ENCODE measurements at regions not wholly inside any gene's neighbourhood (a gene's known extent, or its start where the extent isn't known, plus 50 kb on each side); places are given as distances from the start of the nearest gene placed in this dataset.

GRCh38 chr5:57066924-57067596 is 106.8 kb upstream of the GPBP1 start:
- no peaks in the 10 kb centered on the region for H3K36me3 ChIP-seq (ENCODE audit: insufficient read depth, low read length)
- no peak for DNase-seq
- H3K9me3 ChIP-seq (ENCODE audit: control insufficient read depth in 1 of 2, insufficient read depth in 1 of 2, low read length in 2 of 2), result peaks cover 5 to 6% of the 10 kb centered on the region in 2 experiments
- H3K4me3 Mint-ChIP-seq, result no peak overlapping the region
- POLR2A ChIA-PET, result no interaction called here
- no peak for TF ChIP-seq CTCF (IDR thresholded peaks at IDR 0.05)
- H3K27me3 ChIP-seq (ENCODE audit: control insufficient read depth in 1 of 2, insufficient read depth in 2 of 2, low read length in 2 of 2), result no peaks in the 10 kb centered on the region
- CTCF ChIA-PET, result interaction anchor here (0.6 kb wide), 1 partner anchor 58 kb away, joined by 4 read pairs; no protein-coding TSS in a partner anchor
- H3K27me3 Mint-ChIP-seq, result peaks cover 7% of the 10 kb centered on the region
- H3K9me3 Mint-ChIP-seq, result peaks cover 11% of the 10 kb centered on the region
- no peaks in the 10 kb centered on the region for H3K36me3 Mint-ChIP-seq (ENCODE audit: low read depth)
- H3K4me1 Mint-ChIP-seq (ENCODE audit: low read depth), result no peaks in the 10 kb centered on the region
- H3K27ac Mint-ChIP-seq, result no peak overlapping the region
- no peaks in the 10 kb centered on the region for H3K4me1 ChIP-seq (ENCODE audit: insufficient read depth, low read length)
- intact Hi-C loops (cut with DNase I, micrococcal nuclease), result no loop called here
- H3K4me3 ChIP-seq (ENCODE audit: low read length), result no peak overlapping the region
- no peak overlapping the region for H3K27ac ChIP-seq (ENCODE audit: low read depth in 1 of 2, low read length in 2 of 2)
- ATAC-seq (ENCODE audit: poor library complexity), result no peak

GRCh38 chr5:57067597-57067924 is 106.3 kb upstream of the GPBP1 start:
- POLR2A ChIA-PET, result no interaction called here

GRCh38 chr5:57069115-57069835 is 104.6 kb upstream of the GPBP1 start:
- Histone ChIP-seq H3K4me3 (ENCODE audit: low read length) (no peak overlapping the region), H3K27me3 (ENCODE audit: control insufficient read depth in 1 of 2, insufficient read depth in 2 of 2, low read length in 2 of 2) (no peaks in the 10 kb centered on the region), H3K4me1 (ENCODE audit: insufficient read depth, low read length) (no peaks in the 10 kb centered on the region), H3K36me3 (ENCODE audit: insufficient read depth, low read length) (no peaks in the 10 kb centered on the region), H3K9me3 (ENCODE audit: control insufficient read depth in 1 of 2, insufficient read depth in 1 of 2, low read length in 2 of 2) (peaks cover 5 to 6% of the 10 kb centered on the region in 2 experiments), H3K27ac (ENCODE audit: low read depth in 1 of 2, low read length in 2 of 2) (no peak overlapping the region)
- Mint-ChIP-seq H3K4me3 (no peak overlapping the region), H3K27me3 (peaks cover 12% of the 10 kb centered on the region), H3K27ac (no peak overlapping the region), H3K36me3 (ENCODE audit: low read depth) (no peaks in the 10 kb centered on the region), H3K9me3 (peaks cover 11% of the 10 kb centered on the region), H3K4me1 (ENCODE audit: low read depth) (no peaks in the 10 kb centered on the region)
- DNase-seq, result no peak
- CTCF ChIA-PET, result interaction anchor here (0.5 kb wide), 1 partner anchor 81 kb away, joined by 3 read pairs; no protein-coding TSS in a partner anchor
- TF ChIP-seq CTCF (IDR thresholded peaks at IDR 0.05), result no peak
- no peak for ATAC-seq (ENCODE audit: poor library complexity)
- intact Hi-C loops (cut with DNase I, micrococcal nuclease), result no loop called here
- POLR2A ChIA-PET, result interaction anchor here (0.6 kb wide), 1 partner anchor 197 kb away, joined by 3 read pairs; no protein-coding TSS in a partner anchor

More at GRCh38 chr5:57067597-57067924, 106.3 kb upstream of the GPBP1 start:
- TF ChIP-seq CTCF (IDR thresholded peaks at IDR 0.05), result no peak
- CTCF ChIA-PET, result interaction anchor here (0.6 kb wide), 1 partner anchor 58 kb away, joined by 4 read pairs; no protein-coding TSS in a partner anchor
- no peak overlapping the region for H3K27ac ChIP-seq (ENCODE audit: low read depth in 1 of 2, low read length in 2 of 2)
- H3K36me3 ChIP-seq (ENCODE audit: insufficient read depth, low read length), result no peaks in the 10 kb centered on the region
- DNase-seq (no peak), ATAC-seq (ENCODE audit: poor library complexity) (no peak)
- intact Hi-C loops (cut with DNase I, micrococcal nuclease), result no loop called here
- no peak overlapping the region for H3K4me3 ChIP-seq (ENCODE audit: low read length)
- no peak overlapping the region for H3K27ac Mint-ChIP-seq
- peaks cover 5 to 6% of the 10 kb centered on the region in 2 experiments for H3K9me3 ChIP-seq (ENCODE audit: control insufficient read depth in 1 of 2, insufficient read depth in 1 of 2, low read length in 2 of 2)
- no peaks in the 10 kb centered on the region for H3K36me3 Mint-ChIP-seq (ENCODE audit: low read depth)
- no peaks in the 10 kb centered on the region for H3K4me1 ChIP-seq (ENCODE audit: insufficient read depth, low read length)
- H3K27me3 ChIP-seq (ENCODE audit: control insufficient read depth in 1 of 2, insufficient read depth in 2 of 2, low read length in 2 of 2), result no peaks in the 10 kb centered on the region
- H3K4me3 Mint-ChIP-seq, result no peak overlapping the region
- H3K4me1 Mint-ChIP-seq (ENCODE audit: low read depth), result no peaks in the 10 kb centered on the region
- H3K27me3 Mint-ChIP-seq, result peaks cover 9% of the 10 kb centered on the region
- peaks cover 11% of the 10 kb centered on the region for H3K9me3 Mint-ChIP-seq

Measured in CD4-positive, alpha-beta T cell (primary cell).